Body of pancreas (tissue), 4 donors: ENCODE measurements at regions not wholly inside any gene's neighbourhood (a gene's known extent, or its start where the extent isn't known, plus 50 kb on each side); places are given as distances from the start of the nearest gene placed in this dataset.

Source experiments
- CTCF ChIP-seq, 7 experiments: fragments of 450-650 bp in 4 of 7; fragments of 200-600 bp in 3 of 7; sonication (generic) in 3 of 7; IDR thresholded peaks; one replicate each; pipeline ENCODE4 v1.5.1; 2016 to 2019; ENCODE audit warnings: antibody characterized with exemption in 7 of 7
- POLR2A ChIP-seq, 3 donors: fragments of 450-650 bp; IDR thresholded peaks; one replicate each; pipeline ENCODE4 v1.6.1; 2016; ENCODE audit warnings: antibody characterized with exemption in 3 of 3, mild to moderate bottlenecking in 2 of 3

DNA sequence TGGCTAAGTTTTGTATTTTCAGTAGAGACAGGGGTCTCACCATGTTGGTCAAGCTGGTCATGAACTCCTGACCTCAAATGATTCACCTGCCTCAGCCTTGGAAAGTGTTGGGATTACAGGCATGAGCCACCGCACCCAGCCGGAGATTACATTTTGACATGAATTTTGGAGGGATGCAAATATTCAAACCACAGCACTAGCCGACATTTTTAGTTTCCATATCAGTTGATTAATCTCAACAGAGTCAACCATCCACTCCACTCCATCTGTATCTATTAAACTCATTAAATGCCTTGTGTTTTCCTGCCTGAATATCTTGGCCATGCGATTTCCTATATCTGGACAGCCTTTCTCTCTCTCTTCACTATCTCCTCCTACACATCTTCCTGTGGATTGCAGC is 64.1 kb upstream of the PDGFRA start:
- TF ChIP-seq CTCF (IDR thresholded peaks at IDR 0.05) = no peak
- no peak for TF ChIP-seq POLR2A (IDR thresholded peaks at IDR 0.05)
